ENCODE measurements at regions not wholly inside any gene's neighbourhood (a gene's known extent, or its start where the extent isn't known, plus 50 kb on each side); places are given as distances from the start of the nearest gene placed in this dataset.

- TF ChIP-seq, protein P1, sequence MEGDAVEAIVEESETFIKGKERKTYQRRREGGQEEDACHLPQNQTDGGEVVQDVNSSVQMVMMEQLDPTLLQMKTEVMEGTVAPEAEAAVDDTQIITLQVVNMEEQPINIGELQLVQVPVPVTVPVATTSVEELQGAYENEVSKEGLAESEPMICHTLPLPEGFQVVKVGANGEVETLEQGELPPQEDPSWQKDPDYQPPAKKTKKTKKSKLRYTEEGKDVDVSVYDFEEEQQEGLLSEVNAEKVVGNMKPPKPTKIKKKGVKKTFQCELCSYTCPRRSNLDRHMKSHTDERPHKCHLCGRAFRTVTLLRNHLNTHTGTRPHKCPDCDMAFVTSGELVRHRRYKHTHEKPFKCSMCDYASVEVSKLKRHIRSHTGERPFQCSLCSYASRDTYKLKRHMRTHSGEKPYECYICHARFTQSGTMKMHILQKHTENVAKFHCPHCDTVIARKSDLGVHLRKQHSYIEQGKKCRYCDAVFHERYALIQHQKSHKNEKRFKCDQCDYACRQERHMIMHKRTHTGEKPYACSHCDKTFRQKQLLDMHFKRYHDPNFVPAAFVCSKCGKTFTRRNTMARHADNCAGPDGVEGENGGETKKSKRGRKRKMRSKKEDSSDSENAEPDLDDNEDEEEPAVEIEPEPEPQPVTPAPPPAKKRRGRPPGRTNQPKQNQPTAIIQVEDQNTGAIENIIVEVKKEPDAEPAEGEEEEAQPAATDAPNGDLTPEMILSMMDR (IDR thresholded peaks at IDR 0.05), result no peak
- TF ChIP-seq POLR2A (IDR thresholded peaks at IDR 0.05), result no peak
- TF ChIP-seq POLR2AphosphoS5 (IDR thresholded peaks at IDR 0.05), result no peak
- no peak for TF ChIP-seq EP300 (IDR thresholded peaks at IDR 0.05)
Observed at GRCh38 chr1:209219791-209220524, 363.6 kb upstream of the CAMK1G start.

Data from sigmoid colon (tissue), 4 donors.